ENCODE measurements at regions not wholly inside any gene's neighbourhood (a gene's known extent, or its start where the extent isn't known, plus 50 kb on each side); places are given as distances from the start of the nearest gene placed in this dataset.

DNA sequence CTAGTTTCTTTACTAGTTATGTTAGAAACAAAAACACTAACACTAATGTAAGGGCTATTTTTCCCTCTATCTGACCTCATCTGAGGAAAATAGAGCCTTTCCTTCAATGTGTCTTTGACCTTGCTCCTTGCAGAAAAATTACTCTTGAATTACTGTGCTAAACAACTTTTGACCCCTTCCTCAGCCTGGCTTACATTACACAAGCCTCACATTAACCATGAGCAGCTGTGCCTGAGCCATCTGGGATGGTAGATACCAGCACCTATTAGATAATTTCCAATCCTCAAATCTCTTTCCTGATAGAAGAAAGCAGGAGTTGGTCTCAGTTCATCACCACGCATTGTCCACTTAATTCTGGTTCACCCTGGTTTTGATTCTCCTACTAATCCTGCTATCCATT lies 134.4 kb upstream of the NCAM1 start:
- TF ChIP-seq, protein P1, sequence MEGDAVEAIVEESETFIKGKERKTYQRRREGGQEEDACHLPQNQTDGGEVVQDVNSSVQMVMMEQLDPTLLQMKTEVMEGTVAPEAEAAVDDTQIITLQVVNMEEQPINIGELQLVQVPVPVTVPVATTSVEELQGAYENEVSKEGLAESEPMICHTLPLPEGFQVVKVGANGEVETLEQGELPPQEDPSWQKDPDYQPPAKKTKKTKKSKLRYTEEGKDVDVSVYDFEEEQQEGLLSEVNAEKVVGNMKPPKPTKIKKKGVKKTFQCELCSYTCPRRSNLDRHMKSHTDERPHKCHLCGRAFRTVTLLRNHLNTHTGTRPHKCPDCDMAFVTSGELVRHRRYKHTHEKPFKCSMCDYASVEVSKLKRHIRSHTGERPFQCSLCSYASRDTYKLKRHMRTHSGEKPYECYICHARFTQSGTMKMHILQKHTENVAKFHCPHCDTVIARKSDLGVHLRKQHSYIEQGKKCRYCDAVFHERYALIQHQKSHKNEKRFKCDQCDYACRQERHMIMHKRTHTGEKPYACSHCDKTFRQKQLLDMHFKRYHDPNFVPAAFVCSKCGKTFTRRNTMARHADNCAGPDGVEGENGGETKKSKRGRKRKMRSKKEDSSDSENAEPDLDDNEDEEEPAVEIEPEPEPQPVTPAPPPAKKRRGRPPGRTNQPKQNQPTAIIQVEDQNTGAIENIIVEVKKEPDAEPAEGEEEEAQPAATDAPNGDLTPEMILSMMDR (IDR thresholded peaks at IDR 0.05; ENCODE audit: low read depth, low read length, poor library complexity, severe bottlenecking) = no peak
- TF ChIP-seq EZH2phosphoT487 (IDR thresholded peaks at IDR 0.05; ENCODE audit: borderline replicate concordance, low read length) = no peak

All from DOHH2 (cell line).